LNCaP clone FGC (cell line): ENCODE measurements at regions not wholly inside any gene's neighbourhood (a gene's known extent, or its start where the extent isn't known, plus 50 kb on each side); places are given as distances from the start of the nearest gene placed in this dataset.

Source experiments
- DNase-seq: peaks from one replicate; pipeline ENCODE4 v3.0.0-alpha.2; 2011; ENCODE audit warnings: low read depth
- H3K4me3 ChIP-seq: 2 replicates; pipeline ENCODE4 v1.5.1; 2011; ENCODE audit warnings: mild to moderate bottlenecking, low read depth, low read length, control low read depth
- TF ChIP-seq, protein P1 (sequence below): IDR thresholded peaks from 2 replicates; pipeline ENCODE4 v1.5.1; 2012; ENCODE audit warnings: mild to moderate bottlenecking; ENCODE audit not compliant: control insufficient read depth, insufficient read depth; ENCODE audit errors: extremely low read depth

- no peak overlapping the region for H3K4me3 ChIP-seq
- DNase-seq = no peak
- TF ChIP-seq, protein P1, sequence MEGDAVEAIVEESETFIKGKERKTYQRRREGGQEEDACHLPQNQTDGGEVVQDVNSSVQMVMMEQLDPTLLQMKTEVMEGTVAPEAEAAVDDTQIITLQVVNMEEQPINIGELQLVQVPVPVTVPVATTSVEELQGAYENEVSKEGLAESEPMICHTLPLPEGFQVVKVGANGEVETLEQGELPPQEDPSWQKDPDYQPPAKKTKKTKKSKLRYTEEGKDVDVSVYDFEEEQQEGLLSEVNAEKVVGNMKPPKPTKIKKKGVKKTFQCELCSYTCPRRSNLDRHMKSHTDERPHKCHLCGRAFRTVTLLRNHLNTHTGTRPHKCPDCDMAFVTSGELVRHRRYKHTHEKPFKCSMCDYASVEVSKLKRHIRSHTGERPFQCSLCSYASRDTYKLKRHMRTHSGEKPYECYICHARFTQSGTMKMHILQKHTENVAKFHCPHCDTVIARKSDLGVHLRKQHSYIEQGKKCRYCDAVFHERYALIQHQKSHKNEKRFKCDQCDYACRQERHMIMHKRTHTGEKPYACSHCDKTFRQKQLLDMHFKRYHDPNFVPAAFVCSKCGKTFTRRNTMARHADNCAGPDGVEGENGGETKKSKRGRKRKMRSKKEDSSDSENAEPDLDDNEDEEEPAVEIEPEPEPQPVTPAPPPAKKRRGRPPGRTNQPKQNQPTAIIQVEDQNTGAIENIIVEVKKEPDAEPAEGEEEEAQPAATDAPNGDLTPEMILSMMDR = no peak
These were observed 2554.8 kb downstream of the PCDH9 start for GRCh38 chr13:64675255-64675892.

DNA sequence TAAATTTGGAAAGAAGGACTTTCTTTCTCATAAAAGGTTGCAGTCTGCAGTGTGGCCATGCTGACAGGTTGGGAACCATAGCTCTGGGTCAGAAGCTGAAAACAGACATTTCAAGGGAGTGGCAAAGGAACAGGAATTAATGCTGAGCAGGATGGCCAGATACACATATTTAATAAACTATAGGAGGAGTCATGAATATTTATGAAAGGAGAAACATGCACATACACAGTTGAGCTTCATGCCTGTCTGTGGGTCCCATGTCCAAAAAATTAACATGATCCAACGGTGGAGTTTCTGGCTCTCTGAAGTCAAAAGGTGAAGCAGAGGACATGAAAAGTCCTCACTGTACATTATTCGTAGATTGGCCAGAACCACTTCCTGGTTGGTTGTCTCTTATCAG lies 2556.0 kb downstream of the PCDH9 start:
- no peak for DNase-seq

GRCh38 chr13:64672751-64673150 lies 2557.4 kb downstream of the PCDH9 start:
- no peak overlapping the region for H3K4me3 ChIP-seq
- TF ChIP-seq, protein P1 = no peak
- DNase-seq = no peak

More for the DNA sequence above, 2556.0 kb downstream of the PCDH9 start:
- H3K4me3 ChIP-seq = no peak overlapping the region
- TF ChIP-seq, protein P1 = no peak

DNA sequence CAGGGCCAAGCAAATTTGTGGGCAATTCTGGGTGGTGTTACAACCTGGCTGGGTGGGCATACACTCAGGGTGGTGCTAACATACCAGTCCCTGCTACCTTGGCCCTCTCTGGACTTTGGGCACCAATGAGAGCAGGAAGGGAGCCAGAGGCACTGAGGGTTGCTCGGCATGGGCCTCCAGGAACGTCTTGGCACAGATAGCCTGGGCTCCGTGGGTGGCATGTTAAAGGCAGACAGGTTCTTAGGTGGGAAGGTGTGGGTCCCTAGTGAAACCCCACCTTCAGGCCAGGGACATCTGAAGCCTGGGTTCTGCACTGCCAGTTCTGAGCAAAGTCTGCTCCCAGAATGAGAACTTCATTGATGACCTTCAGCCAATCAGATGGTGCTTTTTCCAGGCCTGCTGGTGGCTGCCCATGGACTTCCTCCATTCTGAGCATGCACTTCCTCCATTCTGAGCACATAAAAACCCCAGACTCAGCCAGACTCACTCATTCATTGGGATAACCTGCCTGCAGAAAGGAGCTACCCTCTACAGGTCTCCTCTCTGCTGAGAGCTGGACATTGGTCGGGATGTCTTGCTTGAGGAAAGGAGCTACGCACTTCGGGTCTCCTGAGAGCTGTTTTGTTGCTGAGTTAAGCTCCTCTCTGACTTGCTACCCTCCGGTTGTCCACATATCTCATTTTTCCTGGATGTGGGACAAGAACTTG lies 2567.1 kb downstream of the PCDH9 start:
- TF ChIP-seq, protein P1 = no peak
- DNase-seq = no peak
- H3K4me3 ChIP-seq = no peak overlapping the region

GRCh38 chr13:64648293-64648692 lies 2581.8 kb downstream of the PCDH9 start:
- H3K4me3 ChIP-seq = no peak overlapping the region
- no peak for DNase-seq
- TF ChIP-seq, protein P1 = no peak

DNA sequence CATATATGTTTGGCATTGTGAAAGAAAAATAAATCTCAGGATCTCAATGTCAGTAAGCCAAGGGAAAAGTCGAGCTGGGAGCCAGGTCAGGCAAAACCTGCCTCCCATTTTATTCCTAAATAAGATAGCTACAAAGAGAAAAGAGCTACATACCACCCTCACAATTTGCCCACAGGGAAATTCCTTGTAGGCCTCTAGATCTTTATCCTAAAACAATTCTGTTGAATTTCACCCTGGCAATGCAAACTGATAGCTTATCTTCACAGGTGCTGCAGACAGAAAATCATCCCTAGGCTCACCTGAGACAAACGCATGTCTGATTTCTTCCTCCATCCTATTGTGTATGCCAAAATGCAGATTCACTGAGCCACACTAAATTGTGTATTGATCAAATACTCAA lies 2587.1 kb downstream of the PCDH9 start:
- H3K4me3 ChIP-seq = no peak overlapping the region
- no peak for DNase-seq
- TF ChIP-seq, protein P1 = no peak
